Activated T-helper 1 cell treated with Interleukin-2 at 50 U/mL for 16 hours (primary cell): ENCODE measurements at regions not wholly inside any gene's neighbourhood (a gene's known extent, or its start where the extent isn't known, plus 50 kb on each side); places are given as distances from the start of the nearest gene placed in this dataset.
"Not testable (repeated sequence)": the region's sequence is repeated elsewhere in the genome, so short reads cannot be mapped to it uniquely, and the experiment has no call there.

Experiments
- DNase-seq: peaks from one replicate; pipeline ENCODE4 v3.0.0-alpha.2; 2020; ENCODE audit warnings: low read depth

- no peak for DNase-seq
These were observed 730.3 kb downstream of the ZNF385D start for GRCh38 chr3:21020681-21021080.

- DNase-seq, result no peak
These were observed 731.0 kb downstream of the ZNF385D start for GRCh38 chr3:21020043-21020442.

- no peak for DNase-seq
These were observed 733.7 kb downstream of the ZNF385D start for GRCh38 chr3:21017115-21017852.

DNA sequence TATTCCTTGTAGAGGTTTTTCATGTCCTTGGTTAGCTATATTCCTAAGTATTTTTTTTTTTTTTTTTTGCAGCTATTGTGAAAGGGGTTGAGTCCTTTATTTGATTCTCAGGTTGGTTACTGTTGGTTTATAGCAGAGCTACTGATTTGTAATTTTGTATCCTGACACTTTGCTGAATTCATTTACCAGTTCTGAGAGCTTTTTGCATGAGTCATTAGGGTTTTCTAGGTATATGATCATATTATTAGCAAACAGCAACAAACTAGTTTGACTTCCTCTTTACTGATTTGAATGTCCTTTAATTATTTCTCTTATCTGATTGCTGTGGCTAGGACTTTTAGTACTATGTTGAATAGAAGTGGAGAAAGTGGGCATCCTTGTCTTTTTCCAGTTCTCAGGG is 737.4 kb downstream of the ZNF385D start:
- no peak for DNase-seq

DNA sequence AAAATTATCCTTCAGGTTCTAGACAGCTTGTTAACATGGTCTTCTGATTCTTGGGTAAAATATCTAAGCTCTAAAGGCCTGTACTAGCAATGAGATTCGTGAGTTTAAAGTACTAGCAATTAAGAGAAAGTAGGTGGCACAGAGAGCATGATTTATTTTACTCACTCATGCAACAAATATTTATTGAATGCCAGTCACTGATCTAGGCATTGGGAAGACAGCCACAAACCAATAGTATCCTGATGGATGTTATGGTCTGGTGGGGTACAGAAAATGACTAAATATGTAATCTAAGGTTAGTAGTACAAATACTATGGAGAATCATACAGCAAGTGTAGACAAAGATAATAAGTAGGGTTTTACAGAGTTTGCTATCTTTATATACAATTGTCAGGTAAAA is 751.3 kb downstream of the ZNF385D start:
- DNase-seq, result no peak

GRCh38 chr3:20997183-20997582 is 753.8 kb downstream of the ZNF385D start:
- no peak for DNase-seq

DNA sequence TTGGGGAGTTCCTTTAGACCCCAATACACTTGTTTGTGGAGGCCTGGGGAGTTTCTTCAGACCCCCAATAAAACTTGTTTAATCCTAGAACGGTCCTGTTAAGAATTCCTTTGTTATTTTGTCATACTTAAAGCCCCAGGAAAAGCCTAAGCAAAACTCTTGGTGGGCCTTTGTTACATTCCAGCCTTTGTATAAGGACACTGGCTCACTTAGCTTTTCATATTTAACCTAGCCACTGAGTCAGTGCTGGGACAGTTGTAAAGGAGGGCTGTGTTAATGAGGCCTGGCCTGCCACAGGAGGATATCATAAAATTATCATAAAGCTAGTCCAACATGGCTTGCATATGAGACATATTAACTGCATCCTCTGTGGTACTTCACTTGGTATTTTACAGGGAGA is 760.1 kb downstream of the ZNF385D start:
- DNase-seq, result no peak

- DNase-seq, result not testable (repeated sequence)
These were observed 761.4 kb downstream of the ZNF385D start for GRCh38 chr3:20989653-20990052.

DNA sequence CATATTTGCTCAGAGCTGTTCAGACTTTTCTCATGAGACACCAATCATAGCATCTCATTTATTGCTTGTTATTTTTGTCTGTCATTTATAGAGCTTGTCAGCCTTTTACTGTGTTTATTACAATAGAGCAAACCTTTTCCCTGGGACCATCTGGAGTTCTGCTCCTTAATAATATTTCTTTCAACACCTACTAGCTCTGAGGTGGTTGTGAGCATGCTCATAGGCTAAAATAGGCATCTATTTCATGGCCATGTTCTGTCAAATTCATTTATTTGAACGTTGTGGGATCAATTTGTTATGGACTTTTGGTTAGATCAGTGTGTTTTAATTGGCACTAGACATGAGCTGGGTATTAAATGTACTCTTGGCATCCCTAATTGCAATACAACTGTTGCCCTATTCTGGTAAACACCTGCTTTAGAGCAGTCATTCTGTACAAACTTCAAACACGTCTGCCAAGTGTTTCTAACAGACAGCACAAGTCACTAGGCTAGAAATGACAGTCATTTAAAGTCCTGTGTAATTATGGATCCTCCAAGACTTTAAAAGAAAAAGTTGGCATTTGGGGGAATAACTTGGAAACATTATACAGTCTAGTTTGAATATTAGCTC is 766.3 kb downstream of the ZNF385D start:
- no peak for DNase-seq

- no peak for DNase-seq
These were observed 775.8 kb downstream of the ZNF385D start for GRCh38 chr3:20975188-20975651.

DNA sequence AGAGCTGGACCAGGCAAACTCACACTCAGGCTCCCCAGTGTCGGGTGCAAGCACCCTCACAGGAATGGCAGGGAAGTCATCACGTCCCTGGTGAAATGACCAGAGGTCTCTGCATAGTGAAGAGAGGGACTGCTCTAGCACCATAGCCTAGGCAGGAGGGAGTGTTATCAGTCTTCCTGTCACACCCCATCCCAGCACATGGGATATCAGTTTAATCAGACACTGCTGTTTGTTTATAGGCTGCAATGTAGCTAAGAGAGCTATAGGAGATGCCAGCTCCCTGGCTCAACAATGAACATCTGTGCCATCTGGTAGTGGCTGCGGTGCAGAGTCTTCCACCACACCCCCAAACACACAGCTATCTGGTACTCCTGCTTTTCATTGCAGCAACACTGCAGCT is 776.6 kb downstream of the ZNF385D start:
- DNase-seq, result no peak

- DNase-seq, result not testable (repeated sequence)
These were observed 780.2 kb downstream of the ZNF385D start for GRCh38 chr3:20970807-20971206.

GRCh38 chr3:20967485-20967884 is 781.5 kb upstream of the SGO1 start:
- not testable (repeated sequence) for DNase-seq

DNA sequence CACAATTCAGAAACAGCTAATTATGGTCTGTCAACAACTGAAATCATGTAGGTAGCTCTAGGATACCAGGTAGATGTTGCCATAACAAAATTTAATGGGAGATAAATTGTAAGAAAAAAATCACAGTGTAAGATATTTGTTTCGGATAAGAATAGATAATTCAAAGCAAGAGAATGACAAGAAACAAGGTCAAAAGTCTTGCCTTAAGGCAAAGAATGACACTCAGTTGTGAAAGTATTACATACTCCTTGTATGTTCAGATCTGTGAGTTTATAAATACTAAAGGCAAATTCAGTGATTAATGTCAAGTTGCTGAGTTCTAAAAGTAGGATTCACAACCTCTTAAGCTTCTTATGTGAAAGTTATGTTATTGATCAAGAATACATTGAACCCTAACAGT is 772.2 kb upstream of the SGO1 start:
- DNase-seq, result no peak

GRCh38 chr3:20945892-20946291 is 759.9 kb upstream of the SGO1 start:
- DNase-seq, result no peak

DNA sequence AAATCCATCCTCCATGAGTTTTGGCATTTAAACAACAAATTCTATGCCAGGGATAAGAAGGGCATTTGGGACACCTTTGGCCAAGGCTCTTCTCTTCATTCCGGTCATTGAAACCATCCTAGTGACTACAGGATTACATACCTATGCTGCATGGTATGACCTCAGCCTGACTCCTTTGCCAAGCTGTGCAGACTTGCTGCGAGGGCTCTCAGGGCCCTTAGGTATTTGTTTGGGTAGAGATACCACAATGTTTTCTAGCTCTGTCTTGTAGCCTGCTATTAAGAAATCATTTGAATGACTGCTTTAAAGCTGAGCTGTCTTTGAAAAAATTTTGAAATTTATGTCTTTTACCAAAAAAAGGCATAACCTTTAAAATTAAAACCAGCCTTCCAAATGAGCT is 749.8 kb upstream of the SGO1 start:
- DNase-seq, result no peak

GRCh38 chr3:20931834-20932233 is 745.8 kb upstream of the SGO1 start:
- no peak for DNase-seq

DNA sequence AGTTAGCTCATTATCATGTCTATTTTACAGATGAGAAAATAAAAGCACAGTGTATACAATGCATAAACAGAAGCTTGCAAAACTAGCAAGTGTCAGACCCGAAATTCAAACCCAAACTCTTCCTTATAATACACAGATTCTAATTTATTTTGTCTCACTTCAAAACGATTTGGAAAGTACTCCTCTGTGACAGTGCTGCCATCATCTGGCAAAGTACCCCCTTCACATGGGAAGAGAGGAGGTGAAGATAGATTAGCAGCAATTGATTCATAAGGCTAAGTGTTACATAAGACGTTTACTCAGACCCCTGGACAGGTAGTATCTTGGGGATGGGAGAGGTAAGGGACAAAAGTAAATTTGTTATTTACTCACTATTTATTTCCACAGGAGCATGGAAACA is 744.0 kb upstream of the SGO1 start:
- no peak for DNase-seq

DNA sequence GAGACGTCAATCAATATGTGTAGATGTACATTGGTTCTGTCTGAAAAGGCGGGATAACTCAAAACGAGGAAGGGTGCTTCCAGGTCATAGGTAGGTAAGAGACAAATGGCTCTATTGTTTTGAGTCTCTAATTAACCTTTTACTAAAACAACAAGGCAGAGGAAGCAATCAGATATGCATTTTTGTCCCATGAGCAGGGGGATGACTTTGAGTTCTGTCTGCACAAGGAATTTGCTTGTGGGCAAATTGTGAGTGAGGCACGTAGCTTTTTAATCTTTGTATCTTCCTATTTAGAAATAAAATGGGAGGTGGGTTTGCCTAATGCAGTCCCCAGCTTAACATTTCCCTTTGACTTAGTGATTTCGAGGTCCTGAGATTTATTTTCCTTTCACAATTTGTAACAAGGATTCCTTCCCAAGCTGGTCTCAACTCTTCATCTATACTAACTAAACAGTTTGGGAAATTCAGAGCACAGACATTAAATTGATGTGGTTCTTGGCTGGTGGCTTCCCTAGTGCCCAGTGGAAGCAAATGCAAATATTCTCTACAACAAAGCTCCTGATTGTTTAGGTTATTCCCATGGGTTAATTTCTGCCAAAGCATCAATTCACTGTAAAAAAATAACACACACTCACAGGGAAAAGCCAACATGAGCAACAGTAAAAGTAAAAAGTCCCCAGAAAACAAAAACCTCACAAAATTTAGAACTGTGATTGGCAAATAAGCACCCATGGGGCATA is 738.8 kb upstream of the SGO1 start:
- DNase-seq, result no peak

- DNase-seq, result not testable (repeated sequence)
These were observed 735.1 kb upstream of the SGO1 start for GRCh38 chr3:20921112-20921511.

DNA sequence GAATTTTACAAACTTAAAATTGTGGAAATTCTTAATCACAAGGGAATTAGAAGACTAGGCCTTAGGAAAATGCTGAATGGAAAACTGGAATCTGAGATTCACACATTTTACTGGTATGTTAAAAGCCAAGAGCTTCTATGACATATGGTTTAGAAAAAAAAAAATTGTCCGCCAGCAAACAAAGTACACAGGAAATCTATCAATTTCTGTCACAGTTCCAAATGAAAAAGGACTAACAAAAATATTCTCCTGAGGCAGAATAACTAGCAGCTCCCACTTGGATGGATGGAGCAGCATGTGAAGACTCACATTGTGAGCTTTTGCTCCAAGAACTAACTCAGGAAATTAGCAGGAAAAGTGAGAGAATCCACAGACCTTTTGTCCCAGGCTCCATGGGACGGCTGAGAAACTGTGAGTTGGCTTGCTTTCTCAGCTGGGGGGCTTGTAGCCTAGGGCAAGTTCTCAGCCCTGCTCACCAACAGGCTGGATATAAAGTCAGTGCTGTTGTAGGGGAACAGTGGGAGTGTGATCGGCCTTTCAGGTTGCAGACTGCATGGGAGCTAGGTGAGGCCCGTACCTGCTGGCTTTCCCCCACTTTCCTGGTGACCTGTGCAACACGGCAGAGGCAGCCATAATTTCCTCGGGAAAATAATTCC is 731.1 kb upstream of the SGO1 start:
- DNase-seq, result no peak

- no peak for DNase-seq
These were observed 728.3 kb upstream of the SGO1 start for GRCh38 chr3:20914310-20914709.

- no peak for DNase-seq
These were observed 726.4 kb upstream of the SGO1 start for GRCh38 chr3:20912406-20912805.
